Activated CD8-positive, alpha-beta memory T cell treated with anti-CD3 and anti-CD28 coated beads for 24 hours (primary cell): ENCODE measurements at regions not wholly inside any gene's neighbourhood (a gene's known extent, or its start where the extent isn't known, plus 50 kb on each side); places are given as distances from the start of the nearest gene placed in this dataset.

ENCODE experiments used
- DNase-seq: peaks from one replicate; pipeline ENCODE4 v3.0.0-alpha.2; 2020

DNA sequence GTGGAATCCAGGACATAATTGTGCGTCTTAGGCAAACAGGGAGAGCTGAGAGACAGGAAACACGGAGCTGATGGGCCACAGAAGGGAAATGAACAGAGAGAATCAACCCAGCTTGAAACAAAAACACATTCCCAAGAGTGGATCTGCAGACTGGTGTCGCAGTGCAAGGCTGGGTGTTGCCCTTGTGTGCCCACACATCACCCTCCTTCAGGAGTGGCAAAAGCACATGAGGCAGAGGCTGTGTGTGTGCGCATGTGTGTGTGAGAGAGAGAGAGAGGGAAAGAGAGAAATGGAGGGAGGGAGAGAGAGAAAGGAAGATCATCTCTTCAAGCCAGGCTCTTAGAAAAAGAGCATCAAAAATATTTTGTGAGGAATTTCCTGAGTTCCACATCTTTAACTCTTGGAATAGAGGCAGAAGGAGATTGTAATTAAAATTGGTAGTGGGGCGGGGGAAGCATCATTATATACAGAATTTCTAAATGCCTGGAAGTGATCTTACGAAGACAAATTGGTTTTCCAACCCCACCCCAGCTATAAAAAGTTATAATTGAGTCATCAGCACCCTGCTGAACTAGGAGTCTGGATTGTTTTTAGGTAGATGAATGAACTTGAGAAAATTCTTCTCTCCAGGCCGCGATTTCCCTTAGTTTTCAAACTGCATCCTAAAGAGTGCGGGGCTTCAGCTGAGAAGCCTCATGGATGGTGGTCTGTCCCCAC is 480.7 kb downstream of the NPHP4 start:
- no peak for DNase-seq

GRCh38 chr1:5509664-5510452 is 482.4 kb downstream of the NPHP4 start:
- DNase-seq = peak; percentile 92

DNA sequence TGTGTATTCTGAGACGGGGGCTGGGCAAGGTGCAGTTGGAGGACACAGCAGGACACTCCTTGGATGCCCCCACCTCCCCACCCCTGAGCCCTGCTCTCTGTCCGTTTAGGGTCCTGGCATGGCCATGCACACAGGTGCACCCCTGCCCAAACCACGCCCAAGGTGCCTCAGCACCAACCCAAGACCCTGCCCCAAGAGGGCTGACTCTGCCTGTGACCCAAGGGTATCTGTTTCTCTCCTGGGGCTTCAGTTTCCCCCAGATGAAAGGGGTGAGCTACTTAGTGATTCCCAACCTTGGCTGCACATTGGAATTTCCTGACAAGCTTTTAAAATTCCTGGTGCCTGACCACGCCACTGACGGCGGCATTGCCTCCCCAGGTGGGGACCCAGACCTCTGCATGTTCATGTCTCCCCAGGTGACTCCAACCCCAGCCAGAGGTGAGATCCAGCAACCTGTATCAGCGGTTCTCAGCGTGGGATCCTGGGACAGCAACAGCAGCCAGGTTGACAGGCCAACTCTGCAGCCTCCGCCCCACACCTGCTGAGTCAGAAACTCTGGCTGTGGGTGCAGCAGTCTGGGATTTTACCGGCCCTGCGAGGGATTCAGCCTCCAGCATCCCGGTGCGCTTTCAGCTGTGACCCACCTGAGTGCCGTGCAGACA is 483.4 kb downstream of the NPHP4 start:
- no peak for DNase-seq

GRCh38 chr1:5507340-5507739 is 484.9 kb downstream of the NPHP4 start:
- DNase-seq = no peak

GRCh38 chr1:5506634-5507033 is 485.6 kb downstream of the NPHP4 start:
- DNase-seq = no peak

- DNase-seq = no peak
Observed at GRCh38 chr1:5505944-5506343, 486.3 kb downstream of the NPHP4 start.

GRCh38 chr1:5504364-5504740 is 487.9 kb downstream of the NPHP4 start:
- no peak for DNase-seq

DNA sequence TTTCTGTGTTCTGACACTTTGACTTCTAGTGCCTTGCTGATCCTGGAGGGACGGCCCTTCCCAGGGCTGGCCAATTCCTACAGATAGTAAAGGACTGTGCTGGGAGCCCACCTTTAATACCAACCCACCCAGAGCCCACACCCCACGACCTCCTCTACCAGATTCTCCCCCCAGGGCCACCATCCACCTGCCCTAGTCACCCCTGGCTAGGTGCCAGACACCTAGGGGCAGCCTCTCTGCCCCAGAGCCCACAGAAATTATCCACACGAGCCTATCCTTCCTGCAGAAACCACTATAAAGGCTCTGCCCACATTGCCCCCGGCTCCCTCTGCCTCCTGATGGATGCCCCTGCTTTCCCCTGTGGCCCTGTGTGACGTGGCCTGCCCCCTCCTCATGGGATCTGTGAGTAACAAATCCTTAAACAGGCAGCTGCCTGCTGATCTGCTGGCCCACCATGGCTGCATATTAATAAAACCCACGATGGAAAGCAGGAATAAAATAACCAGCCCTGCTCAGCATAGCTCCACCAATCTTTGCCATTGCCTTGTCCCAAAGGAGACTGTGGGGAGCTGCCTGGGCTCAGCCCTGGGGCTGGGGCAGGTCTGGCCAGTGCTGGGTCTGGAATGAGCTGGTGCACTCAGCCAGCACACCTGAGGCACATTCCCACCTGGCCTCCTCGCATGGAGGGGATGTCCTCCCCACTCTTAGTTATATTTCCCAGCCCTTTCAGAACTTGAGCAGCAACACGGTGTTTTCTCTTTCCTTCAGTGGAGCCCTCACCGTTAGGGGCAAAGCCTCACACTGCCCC is 488.5 kb downstream of the NPHP4 start:
- no peak for DNase-seq

DNA sequence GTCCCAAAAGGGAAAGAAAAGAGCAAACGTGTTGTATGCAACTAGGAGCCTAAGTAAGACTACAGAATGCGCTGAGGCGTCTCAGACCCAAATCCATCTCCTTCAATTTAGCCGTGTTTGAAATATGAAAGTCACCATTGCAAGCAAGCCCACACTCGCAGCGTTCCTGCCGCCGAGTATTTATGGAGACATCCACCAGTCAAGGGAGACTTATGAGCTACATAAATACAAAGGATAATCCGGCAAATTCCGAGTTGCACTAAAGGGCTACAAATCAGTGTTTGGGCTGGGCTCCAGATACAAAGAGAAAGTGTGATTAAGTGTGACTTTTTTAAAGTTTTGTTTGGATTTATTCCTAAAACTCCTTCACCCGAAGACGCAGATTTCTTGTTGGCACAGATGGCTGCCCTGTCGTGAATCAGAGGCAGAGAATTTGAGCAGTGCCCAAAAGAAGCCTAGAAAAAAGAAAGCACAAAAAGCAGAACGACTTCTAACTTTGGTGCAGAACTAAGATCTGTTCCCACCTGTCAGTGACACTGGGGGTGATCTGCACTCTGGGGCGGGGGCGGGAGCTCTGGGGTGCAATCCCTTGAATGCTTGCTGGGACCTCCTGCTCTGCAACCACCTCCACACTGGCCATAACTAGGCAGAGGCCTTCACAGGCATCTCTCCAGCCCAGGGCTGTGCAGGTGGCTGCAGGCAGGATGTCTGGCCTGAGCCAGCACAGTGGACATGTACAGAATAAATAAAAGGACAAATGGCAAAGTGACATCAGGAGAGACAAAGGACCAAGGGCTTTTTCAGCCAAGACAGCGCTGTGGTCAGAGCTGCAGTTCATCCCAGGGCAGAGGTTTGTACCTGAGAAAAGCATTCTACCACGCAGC is 489.7 kb downstream of the NPHP4 start:
- DNase-seq = no peak

DNA sequence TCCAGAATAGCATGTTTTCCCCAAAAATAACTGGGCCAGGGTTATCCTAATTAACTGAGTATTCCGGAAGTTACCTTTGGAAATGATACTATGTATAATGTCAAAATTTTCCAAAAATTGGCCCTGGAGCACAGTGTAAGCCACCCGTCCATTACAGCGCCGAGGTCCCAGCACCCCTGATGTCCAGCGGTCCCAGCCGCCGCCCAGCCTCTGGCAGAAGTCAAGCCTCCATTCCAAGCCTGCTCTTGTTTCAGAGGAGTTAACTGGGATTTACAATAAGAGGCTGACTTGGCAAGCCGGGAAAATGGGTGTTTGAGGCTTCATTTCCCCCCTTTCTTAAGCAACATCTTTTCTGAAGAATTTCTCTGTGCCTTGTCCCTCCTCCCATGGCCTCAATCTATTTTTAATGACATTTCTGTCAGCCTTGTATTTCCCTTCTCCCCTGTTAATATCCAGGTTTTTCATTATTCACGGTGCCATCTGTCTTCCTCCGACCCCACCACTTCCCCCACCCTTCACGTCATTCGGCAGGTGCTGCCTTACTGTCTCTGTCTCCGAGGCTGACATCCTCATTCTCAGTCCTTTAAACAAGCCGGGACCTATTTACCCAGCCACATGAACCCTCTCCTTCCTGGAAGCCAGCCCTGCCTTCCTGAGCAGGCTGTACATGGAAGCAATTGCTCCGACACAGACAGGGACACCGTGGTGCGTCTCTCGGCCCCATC is 490.9 kb downstream of the NPHP4 start:
- DNase-seq = no peak

DNA sequence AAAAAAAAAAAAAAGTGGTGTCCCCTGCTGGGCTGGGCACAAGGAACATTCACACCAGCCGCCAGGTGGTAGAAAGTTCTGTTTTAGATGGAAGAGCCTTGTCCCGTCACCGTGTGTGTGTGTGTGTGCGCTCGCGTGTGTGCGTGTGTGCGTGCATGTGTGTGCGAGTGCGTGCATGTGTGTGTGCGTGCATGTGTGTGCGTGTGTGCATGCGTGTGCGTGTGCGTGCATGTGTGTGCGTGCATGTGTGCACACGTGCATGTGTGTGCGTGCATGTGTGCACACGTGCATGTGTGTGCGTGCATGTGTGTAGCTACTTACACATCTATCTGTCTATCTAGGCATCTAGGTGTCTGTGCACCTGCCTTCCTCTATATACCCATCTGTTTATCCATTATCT is 491.7 kb downstream of the NPHP4 start:
- DNase-seq = no peak

DNA sequence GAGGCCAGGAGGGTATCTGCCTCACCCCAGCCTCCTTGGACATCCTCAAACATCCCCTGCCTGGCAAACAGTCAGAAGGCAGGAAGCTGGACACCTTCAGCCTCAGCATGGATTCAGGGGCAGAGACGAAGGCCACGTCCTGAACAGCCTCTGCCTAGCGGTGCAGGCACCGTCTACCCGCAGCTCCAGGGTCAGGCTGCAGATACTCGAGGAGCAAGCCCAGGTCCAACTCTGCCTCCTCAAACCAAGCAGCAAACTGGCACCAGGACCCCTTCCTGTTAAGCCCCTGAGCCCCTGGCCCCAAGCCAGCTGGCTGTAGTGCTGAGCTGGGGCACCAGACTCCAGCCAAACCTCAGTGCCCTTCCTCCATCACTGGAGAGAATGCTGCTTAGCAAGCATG is 494.7 kb downstream of the NPHP4 start:
- no peak for DNase-seq

DNA sequence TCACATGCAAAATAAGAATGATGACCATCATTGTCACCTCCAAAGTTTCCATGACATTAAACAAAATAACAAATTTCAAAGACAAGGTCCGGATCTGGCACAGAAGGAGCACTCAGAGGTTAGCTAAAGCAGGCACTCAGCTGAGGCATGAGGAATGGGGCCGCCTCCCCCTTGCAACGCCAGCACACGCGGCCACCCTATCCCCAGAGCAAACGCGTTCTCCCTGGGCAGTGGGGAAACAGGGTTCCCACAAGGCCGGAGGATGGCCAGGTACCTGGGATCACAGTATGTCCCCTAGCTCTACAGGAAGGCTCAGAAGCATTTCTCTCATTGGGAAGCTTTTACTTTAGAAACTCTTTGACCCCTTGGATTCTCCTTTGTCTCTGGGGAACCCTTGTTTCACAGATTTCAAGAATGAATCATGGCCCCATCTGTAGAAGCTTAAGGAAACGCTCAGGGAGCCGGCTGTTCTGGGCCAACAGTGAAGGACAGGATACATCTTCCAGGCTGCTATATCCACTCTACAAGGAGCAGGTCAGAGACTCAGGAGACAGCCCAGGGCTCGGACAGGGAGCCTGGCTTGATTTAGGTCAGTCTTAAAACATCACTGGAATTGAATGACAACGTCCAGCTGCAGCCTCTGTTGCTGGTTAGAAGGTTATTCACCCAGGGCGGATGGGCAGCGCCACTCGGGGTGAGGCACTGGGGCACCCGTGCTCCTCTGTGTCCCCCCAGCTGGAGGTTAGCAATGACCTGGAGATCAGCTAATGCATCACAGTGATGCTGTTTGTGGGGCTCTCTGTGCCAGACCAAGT is 496.4 kb downstream of the NPHP4 start:
- no peak for DNase-seq

DNA sequence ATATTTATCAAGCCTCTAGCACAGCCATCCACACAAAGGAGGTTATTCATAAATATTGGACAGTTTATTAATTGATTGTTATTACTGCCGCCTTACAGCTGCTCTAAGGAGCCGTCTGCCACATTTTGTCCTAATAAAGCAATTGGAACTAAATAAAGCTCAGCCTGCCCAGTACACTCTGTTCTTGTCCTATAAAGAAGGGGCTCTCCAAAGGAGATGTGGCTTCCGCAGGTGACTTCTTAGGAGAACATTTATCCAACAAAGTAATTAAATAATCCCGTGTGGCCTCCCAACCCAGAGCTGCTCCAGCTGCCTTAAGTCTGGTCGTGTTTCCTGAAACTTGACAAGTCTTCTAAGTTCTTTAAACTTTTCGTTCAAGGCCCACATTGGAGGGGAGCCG is 497.7 kb downstream of the NPHP4 start:
- no peak for DNase-seq

DNA sequence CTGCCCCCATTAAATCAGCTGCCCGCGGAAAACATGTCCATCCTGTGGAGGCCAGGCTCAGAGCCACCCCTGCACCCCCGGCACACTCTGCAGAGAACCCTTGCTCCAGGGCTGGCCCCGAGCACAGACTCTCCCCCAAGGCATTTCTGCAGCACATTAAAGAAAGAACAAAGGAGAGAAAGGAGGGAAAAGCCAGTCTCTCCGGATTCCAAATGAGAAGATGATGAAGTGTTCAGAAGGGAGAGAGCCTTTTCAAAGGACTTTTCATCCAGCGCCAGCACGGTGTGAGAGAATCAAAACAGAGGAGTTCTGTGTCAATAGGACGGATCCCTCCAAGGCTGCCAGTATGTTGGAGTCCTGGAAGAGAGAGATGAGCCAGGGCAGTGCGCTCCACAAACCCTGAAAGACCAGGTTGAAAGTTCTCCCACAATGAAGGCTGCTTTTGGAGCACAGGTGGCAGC is 498.3 kb downstream of the NPHP4 start:
- DNase-seq = no peak

GRCh38 chr1:5493275-5493674 is 498.9 kb downstream of the NPHP4 start:
- DNase-seq = no peak

DNA sequence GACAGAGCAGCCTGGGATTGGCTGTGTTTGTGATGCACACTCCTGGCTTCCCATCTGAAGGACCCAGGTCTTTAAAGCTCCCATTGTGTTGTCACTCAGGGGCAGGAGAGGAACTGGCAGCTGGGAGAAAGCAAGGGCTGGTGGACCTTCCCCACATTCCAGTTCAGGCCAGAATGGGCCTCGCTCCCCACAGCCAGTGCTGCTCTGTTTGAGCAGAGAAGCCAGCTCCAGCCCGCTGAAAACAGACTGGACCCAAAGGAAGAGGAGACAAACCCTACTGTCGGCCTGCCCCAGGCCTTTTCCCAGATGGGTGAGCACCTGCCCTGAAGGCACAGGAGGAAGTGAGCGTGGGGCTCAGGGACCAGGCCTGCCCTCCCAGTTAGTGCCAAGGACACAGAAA is 499.4 kb downstream of the NPHP4 start:
- DNase-seq = no peak

GRCh38 chr1:5491207-5491904 is 500.9 kb downstream of the NPHP4 start:
- no peak for DNase-seq

DNA sequence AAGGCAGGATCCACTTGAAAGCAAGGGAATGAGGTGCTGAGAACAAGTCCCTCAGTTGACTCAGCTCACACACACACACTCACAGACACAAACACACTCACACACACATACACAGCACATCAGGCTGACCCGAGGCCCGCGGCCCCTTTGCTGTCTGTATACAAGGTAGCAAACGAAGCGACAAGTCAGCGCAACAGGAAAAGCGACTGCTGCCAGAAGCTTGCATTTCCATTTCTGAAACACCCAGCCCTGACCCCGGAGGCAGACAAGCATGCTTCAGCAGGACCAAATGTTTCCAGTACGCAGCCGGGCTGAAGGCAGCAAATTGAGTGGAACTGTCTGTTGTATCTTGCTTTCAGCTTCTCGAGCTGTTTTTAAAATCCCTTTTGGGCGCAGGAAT is 501.6 kb downstream of the NPHP4 start:
- DNase-seq = no peak

DNA sequence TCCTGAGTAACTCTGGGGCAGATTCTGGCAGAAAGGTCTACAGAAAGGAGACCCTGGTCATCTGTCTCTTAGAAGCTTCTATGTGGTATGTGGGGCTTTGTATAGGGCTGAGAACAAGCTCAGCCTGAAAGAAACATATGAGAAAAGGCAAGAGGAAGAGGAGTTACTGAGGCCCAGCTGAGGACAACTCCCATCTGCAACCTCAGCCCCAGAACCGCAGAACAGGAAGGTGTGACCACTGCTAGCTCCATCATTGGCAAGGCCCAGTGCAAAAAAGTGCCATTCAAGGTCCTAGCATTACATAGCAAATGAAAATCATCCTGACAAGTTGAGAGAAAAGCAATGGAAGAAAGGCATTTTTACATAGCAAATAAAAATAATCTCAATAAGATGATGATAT is 503.8 kb downstream of the NPHP4 start:
- no peak for DNase-seq
